Vagina (tissue), 2 donors: ENCODE measurements at regions not wholly inside any gene's neighbourhood (a gene's known extent, or its start where the extent isn't known, plus 50 kb on each side); places are given as distances from the start of the nearest gene placed in this dataset.

Experiments used
- POLR2A ChIP-seq, 2 donors: fragments of 450-650 bp; IDR thresholded peaks; one replicate each; pipeline ENCODE4 v1.6.1; 2017; ENCODE audit warnings: antibody characterized with exemption in 2 of 2, mild to moderate bottlenecking in 2 of 2, moderate library complexity in 2 of 2
- POLR2AphosphoS5 ChIP-seq, 2 donors: sonication (generic); formaldehyde crosslinking; IDR thresholded peaks; one replicate each; pipeline ENCODE4 v1.9.0; 2017; ENCODE audit warnings: antibody characterized with exemption in 2 of 2, mild to moderate bottlenecking in 2 of 2, low read depth in 1 of 2; ENCODE audit not compliant: insufficient read depth in 1 of 2

GRCh38 chr18:68428661-68429060 lies 286.2 kb downstream of the TMX3 start:
- TF ChIP-seq POLR2AphosphoS5 (IDR thresholded peaks at IDR 0.05; ENCODE audit: insufficient read depth in 1 of 2, low read depth in 1 of 2) (no peak), POLR2A (IDR thresholded peaks at IDR 0.05) (no peak)
